ENCODE measurements at regions not wholly inside any gene's neighbourhood (a gene's known extent, or its start where the extent isn't known, plus 50 kb on each side); places are given as distances from the start of the nearest gene placed in this dataset.

DNA sequence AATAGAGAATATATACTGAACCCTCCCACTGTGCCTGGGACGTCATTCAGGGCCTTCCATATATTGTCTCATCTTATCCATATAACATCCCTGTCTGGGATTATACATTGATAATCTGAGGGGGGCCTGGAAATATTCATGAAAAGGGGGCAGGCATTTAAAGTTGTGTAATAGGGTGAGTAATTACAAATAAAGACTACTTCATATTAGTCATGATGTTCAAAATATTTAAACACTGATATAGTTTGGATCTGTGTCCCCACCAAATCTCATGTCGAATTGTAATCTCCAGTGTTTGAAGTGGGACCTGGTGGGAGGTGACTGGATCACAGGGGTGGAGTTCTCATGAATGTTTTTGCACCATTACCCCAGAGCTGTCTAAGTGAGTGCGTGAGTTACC is 97.8 kb downstream of the AQP9 start:
- no peak for DNase-seq

DNA sequence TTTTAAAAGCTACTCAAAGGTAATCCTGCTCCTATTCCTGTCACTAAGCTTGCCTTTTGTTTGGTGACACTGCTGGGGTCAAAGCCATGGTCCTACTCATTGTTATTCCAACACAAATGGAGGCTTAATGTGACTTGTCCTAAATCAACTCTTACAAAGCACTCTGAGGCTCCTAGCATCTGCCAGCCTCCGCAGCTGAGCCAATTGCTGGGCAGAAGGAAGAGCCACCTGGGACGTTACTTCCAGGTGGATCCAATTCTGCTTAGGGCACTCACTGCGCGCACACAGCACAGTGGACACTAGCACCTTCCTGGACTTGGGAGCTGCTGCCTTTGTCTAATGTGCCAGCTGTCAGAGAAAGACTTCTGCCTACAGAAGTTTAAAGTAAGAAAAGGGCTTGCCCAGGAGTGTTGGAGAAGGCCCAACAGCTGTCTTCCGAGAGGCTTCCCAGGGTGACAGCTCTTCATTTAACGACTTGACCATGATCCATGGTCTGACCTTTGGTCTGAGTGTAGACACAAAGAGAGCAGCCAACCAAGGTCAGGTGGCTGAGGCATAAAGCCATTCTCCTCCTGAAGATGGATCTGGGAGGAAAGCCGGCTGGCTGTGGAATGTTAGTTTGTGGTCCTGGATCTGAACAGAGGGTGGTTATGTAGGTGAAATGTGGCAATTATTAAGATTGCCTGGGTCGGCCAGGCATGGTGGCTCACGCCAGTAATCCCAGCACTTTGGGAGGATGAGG is 102.2 kb downstream of the AQP9 start:
- DNase-seq = no peak

DNA sequence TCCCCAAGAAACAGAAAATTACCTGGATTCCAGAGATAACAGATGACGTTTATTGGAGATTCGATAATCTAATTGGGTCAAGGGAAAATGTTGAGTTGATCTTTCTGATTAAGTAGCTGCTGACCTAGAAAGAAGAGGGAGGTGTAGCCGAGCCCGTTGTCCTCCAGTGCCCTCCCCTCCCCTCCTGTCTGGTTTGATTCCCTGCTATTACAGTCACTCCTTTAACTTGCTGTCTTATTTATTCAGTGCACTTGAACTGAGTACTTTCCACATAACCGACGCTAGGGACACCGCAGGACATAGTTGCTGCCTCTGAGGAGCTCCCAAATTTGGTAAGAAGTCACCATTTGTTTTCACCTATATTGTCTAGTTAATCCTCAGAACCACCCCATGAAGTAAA is 103.7 kb downstream of the AQP9 start:
- no peak for DNase-seq

DNA sequence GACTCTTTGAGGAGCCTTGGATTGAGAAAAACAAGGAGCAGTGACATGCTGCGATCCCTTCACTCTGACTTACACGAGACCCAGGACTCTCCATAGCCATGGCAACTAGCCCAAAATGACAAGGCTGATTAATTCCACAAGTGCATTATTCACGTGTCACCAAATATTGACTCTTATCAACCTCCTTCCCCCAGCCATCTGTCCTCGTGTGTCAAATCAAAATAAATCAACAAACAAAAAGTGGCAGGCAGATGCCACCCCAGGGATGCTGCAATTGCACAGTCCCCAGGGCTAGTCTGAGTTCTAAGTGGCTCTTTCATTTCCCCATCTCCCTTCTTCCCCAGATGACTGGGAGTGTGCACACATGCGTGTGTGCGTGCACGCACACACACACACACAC is 104.9 kb downstream of the AQP9 start:
- DNase-seq = no peak

DNA sequence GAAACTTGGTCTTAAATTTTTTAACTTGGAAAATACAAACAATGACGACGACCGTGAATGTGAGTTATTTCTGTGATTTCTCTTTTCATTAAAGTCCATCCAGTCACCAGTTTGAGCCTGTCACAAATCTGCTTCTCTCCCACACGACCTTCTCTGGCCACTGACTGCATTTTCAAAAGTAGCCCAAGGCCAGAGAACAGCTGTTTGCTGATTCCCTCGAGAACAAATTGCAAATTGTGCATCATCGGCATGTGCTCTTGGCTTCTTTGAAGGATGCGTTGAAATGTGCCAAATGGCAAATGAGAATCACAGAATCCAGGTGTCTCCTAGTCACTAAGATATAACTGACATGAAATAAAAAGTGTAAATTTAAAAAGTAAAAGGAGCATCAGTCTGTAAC is 106.4 kb downstream of the AQP9 start:
- DNase-seq = no peak

DNA sequence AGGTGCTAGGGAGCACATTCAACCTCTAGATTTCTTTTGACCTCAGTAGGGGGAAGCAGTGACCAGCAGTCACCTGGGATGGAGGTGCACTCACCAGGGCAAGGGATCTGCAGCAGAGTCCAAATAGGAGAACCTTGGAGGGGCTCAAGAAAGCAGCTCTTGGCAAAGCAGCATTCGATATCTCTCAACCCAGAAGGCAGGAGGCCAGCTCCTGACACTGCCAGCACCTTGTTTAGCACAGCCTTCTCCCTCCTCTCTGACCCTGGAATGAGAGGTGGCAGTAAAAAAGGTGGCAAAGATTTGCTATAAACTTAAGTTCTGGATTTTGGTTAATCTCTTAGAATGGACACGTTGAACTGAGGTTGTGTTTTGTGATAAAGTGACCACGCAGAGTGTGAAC is 107.9 kb downstream of the AQP9 start:
- DNase-seq = no peak

DNA sequence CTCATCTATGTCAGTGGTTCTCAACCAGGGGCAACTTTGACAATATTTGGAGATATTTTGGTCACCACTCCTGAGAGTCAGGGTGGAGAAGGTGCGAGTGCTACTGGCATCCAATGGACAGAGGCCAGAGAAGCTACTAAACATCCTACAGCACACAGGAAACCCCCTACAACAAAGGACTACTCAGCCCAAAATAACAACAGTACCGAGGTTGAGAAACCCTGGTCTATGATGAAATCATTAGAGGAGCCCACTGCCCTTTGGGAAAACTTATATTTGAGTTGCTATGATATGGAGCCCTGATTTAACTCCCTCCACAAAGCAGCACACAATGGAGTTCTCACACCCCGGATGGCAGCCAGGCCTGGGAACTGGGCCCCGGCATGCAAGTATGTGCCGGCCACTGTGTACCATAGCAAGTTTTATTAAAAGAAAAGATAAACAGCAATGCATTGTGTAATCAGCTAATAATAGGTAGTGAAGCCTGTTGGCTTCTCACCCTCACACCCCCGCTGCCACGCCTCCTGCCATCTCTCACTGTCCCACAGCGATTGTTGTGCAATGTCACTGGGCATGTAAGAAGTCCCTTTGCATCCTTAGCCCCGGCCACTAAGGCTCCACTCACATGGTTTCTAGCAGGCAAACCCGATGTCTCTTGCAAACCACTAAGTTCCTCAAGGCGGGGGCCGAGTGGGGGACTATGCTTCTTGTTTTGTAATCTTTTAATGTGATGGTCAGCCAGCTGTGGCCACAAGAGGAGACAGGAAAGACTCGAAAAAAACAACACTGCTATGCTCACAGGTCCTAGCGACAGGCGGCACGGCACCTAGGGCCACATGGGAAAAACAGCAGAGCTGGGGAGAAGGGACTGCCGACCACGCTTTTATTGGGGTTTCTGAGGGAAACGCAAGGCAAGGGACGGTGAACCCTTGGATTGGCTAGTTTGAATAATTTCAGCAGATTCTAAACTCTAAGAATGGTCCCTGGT is 110.0 kb downstream of the AQP9 start:
- DNase-seq = no peak

DNA sequence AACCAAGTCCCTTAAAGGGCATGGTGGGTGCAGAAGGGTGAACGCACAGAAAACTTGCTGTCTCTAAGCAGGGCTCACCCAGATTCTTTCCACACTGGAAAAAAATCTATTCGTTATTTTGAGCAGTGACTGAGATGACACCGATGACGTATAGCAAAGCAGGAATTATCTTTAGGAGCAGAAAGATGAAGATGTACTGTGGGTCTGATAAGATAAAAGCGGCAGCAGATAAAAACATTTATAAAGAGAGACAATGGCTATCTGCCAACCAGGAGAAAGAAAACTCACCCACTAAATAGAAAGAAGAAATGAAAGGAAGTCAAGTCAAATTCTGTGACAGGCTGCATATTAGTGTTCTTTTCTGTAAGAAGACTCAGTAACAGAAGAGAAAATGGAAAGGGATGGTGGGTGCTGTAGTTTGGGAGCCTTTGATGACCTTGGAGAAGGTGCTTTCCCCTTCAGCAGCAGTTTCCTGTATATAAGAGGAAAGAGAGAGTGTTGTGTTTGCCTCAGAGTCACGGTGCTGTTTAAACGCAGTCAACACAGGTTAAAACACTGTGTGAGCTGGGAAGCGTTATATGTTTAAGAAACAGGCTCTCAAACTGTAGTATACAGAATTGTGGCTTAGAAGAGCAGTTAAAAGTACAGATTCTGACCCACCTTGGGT is 111.6 kb downstream of the AQP9 start:
- DNase-seq = no peak

DNA sequence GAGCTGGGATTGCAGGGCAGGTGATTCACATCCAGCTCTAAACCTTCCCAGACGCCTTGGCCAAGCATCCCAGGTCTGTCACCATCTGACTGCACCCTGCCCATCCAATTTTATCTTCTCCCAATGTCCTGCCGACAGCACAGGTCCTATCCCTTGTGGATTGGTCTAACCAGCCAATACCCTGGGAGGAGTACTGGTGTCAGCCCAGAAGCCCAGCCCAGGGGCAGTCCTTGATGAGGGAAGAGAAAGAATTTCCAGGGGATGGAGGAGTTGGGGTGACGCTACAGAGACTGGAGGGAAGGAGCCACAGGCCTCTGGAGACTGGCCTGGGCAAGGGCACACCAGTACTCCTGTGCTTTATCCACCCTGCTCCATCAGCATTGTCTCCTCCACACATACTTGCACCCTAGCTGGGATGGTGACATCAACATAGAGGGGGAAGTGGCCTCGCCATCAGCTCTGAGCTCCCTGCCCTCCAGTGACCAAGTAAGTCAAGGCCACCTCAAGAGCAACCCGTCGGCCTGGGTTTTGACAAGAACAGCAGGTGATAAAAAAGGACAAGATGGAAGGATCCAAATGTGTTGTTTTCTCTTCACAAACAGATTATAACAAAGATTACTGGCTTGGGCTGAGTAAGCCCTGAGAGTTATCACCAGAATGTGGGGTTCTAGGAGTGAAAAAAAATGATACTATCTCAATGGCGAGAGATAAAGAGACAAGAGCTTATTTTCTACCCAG is 114.6 kb downstream of the AQP9 start:
- DNase-seq = no peak

DNA sequence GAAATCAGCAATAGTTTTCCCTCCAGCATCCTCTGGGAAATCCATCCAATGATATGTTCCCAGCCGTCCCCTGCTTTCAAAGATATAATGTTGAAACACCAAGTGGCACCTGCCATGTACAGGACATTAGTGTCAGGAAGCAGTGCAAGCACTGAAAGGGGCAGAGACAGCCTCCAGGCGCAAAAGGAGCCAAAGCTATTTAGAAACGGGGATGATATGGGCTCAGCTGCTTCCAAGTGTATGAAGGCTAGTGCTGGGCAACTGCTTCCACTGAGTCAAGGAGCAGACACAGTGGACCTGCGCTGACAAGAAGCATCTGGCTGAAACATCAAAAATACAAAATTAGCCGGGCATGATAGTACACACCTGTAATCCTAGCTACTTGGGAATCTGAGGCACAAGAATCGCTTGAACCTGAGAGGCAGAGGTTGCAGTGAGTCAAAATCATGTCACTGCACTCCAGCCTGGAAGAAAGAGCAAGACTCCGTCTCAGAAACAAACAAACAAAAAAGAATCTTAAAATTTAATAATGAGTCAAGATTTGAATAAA is 119.7 kb downstream of the AQP9 start:
- no peak for DNase-seq

DNA sequence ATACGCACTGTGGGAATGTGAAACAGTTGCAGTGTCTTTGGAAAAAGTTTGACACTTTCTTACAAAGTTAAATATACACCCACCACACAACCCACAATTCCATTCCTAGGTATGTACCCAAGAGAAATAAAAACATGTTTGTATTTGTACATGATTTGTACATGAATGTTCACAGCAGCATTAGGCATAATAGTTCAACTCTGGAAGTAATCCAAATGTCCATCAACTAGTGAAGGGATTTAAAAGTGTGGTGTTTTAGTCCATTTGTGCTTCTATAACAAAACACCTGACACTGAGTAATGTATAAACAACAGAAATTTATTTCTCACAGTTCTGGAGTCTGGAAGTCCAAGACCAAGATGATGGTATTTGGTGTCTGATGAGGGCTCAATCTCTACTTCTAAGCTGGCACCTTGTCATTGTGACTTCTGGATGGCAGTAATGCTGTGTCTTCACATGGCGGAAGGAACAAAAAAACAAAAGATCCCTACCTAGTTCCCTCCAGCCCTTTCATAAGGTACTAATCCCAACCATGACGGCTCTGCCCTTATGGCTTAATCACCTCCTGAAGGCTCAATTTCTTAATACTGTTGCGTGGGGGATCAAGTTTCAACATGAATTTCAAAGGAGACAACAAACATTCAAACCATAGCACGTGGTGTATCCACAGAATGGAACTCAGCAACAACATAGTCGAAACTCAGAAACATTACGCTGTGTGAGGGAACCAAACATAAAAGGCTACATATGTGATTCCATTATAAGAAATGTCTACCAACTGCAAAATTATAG is 120.5 kb downstream of the AQP9 start:
- no peak for DNase-seq

DNA sequence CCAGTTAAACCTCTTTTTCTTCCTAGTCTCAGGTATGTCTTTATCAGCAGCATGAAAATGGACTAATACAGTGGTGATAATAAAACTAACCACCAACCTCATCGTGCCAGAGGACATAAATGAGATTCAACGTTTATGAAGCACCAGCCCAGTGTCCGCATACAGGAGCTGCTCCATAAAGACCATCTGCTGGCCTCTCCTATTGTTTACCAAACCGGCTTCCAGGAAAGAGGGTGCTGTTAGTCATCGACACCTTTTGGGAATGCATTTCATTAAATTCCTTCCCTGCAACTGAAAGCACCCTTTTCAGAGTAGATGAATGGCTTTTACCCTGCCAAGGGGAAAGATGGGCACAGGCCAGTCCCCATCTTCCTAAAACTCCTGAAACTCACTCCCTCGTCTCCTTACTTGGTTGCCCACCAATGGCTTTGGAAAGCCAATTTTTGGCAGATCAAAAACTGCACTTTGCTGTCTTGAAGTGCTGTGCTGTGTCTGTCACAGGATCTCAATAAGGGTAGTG is 122.1 kb downstream of the AQP9 start:
- DNase-seq = peak; percentile 20

DNA sequence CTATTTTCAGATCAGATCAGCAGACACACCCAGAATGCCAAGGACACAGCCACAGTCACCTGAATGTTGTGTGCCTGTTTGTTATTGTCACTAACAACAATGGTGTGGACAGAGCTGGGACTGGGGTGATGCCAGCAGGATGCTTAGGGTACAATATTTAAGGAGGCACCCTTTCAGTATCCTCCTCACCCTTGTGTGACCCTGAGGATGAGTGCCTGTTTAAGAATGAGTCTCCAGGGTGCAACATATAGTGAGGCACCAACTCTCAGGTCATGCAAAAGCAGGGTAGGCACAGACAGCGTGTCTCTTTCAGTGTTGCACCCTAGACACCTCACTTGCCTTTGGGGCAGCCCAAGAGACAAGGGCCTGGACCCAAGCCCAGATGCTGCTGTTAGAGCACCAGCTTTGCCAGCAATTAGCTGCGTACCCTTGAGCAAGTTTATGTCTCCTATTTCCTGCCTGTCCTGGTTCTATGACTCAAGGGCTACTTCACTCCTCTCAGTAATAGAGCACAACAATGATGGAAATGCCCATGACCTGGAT is 122.6 kb downstream of the AQP9 start:
- peak; percentile 42 for DNase-seq

DNA sequence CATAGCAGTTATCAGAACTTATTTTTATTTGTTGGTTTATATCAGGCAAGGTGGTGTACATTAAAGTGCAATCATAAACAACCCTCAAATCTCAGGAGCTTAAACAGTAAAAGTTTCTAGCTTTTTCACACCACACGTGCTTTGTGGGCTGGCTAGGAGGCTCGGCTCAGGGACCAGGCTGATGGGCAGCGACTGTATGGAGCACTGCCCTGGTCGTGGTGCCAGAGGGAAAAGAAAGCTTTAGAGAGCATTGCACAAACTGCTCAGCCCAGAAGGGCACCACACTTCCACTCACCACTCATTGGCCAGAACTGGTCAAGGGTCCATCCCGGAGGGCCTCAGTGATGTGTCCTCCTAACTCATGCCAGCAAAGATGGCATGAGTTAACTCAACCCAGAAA is 123.2 kb downstream of the AQP9 start:
- no peak for DNase-seq

DNA sequence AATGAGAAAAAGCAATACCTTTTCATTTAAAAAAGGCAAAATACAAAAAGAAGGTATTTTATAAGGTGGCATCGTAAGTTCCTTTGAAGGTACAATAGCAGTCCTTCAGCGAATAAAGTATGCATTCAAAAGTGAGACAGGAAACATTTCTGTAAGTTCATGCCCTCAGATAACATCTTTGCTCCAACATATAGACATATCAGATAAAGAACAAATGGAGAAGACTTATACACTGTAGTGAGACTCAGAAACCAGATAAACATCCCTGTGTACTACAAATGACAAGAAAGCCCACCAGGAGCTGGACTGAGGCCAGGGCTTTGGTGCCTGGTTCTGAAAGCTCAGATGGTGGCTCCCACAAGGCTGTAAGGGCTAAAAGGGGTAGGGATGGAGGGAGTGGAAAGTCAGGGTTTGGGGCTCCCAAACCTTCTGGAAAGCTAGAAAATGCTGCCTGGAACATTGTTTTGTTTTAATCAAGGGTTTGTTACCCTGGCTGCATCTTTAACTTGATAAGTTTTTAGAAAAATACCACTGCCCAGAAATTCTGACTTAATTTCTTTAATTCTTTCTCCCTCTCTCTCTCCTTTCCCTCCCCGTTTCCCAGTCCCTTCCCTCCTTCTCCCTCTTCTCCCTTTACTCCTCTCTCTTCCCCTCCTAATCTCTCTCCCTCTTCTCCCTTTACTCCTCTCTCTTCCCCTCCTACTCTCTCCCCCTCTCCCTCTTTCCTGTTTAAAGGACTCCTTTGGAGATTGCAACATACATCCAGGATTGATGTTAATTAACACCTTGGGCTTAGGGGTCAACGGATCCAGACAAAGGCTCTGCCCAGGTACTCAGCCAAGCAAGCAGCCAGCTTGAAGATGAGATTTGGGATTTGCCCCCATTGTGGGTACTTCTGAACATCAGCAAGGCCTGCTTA is 126.1 kb downstream of the AQP9 start:
- no peak for DNase-seq

DNA sequence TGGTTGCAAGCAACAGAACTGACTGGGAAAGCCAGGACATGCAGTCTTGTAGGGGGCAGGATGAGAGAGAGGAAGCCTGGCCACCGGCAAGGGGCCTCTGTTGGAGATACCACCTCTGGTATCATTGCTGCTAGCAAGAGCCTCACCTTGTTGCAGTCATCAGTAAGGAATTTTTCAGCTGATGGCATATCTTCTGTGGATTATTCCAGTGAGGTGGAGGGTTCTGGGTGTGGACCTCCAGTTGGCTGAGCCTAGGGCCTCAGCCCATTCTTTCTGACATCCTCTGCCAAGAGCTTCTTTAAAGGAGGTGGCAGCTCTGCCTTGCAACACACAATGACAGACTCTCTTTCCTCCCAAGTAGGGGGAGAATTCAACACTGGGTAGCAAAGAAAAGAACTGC is 128.9 kb downstream of the AQP9 start:
- no peak for DNase-seq

DNA sequence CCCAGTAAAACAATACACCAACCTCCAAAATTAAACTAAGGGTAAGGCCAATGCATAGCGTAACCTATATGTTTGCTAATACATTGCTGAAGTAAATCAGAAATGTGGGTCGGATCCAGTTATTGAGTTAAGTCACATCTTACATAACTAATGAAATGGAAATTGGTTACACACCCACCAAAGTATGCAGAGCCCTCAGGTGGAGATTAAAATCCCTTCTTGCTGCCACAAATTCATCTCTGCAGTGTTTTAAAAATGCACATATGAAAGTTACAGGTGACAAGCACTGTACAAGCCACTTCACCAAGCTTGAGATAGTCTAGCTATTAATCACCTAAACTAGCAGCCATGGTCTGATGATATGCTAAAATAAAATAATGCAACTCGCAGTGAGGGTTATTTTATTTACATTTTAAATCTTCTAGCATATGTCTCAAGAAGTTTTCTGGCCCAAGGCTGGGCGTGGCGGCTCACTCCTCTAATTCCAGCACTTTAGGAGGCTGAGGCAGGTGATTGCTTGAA is 130.6 kb downstream of the AQP9 start:
- no peak for DNase-seq

DNA sequence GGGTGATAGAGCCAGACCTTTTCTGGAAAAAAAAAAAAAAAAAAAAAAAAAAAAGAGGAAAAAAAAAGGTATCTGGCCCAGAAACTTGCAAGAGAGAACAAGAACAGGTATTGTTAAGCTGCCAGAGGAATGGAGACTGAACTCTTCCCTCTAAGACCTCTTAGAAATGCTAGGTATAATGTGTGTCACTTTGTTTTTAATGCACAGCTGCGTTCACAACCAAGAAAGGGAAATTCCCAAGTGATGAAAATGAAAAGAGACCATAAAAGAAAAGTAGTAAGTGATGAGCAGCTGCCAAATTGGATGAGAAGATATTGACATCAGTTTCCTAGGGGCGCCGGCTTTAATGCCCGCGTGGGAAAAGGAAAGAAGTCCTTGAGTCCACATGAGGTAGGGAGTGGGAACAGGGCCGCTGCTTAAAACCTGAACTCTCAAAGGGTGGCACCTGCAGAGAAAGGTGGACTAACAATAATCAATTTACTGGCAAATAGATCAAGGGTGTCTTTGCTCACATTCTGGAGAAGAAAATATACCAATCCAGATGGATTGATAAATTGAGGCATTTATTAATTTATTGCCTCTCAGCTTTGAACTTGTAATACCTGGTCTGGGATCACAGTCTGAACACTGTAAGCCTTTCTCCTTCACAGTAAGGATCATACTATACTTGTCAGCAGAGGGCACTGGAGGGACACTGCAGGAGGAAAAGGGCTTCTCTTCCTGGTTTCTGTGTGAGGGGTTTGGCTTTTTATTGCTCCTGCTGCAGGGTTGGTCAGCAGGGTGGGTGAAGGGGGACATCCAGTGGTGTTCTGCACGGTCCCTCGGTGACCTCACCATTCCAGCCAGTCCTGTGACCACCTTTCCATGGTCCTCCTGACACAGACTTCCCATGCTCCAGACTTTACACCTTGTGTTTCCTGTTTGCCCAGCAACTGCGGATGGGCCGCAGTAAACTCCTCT is 131.6 kb downstream of the AQP9 start:
- peak; percentile 62 for DNase-seq

DNA sequence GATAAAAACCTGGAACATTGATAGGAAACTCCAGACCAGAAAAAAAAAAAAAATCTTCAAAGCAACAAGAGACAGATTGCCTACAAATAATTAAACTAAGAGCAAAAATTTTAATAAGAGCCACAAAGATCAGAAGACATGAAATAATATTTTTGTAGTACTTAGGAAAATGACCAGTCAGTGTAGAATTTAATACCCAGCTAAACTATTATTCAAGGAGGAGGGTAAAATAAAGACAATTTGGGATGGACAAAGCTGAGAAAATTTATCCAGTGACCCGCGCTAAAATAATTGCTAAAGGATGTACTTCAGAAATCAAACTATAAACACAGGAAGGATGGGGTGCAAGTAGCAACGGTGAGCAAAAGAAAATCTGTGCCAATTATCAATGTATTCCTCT is 133.2 kb downstream of the AQP9 start:
- no peak for DNase-seq

Data from EL (cell line).